Stromal cell of bone marrow (primary cell): ENCODE measurements at regions not wholly inside any gene's neighbourhood (a gene's known extent, or its start where the extent isn't known, plus 50 kb on each side); places are given as distances from the start of the nearest gene placed in this dataset.

Source experiments
- DNase-seq: peaks from one replicate; pipeline ENCODE4 v3.0.0-alpha.2; 2012; ENCODE audit warnings: low read depth

DNA sequence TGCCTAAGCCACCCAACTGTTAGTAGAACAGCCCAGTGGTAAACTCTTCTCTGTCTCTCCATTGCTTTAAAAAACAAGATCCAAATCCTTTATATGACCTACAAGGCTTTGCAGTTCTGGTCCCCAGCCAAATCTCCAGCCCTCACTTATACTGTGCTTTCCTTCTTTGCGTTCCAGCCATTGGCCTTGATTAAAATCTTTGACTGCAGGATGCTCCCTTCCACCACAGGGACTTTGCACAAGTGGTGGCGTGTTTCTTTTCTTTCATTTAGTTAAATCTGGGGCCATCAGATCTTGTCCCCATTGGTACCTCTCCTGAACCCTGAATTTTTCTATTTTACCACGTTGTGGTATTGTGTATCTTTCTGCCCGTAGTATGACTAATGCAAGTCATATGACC, 183.7 kb downstream of the VRK1 start:
- DNase-seq = no peak

DNA sequence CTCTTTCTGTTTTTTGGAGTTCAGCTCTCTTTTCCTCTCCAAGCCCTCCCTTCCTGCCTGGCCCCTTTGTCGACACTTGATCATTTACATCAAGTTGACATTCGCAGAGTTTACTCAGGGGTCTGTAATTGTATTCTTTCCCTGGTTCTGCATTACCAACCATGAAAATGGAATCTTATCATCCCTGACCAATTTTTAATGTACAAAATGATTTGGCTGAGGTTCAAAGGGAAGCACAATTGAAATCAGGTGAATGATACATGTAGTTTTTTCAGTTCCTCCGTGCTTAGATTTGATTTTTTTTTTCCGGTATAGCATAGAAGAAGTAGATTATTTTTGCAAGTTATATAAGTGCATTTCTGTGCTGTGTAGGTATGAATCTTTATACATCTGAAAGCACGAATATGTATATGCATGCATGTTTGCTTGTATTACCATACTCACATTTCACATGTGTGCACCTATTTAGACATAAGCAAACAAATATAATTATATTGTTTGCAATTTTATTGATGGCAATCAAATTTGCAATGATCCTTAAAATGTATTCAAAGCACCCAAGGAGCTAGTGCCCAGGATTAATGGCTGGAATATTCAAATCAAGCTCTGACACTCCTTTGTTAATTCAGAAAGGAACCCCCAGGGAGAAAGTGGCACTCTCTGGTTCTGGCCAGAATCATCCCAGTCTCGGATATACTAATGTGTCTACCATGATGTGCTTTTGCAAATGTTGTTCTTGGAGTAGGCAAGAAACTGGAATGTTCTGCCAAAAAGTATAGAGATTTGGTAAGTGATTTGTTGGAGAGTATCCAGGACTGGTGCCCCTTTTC, 189.3 kb downstream of the VRK1 start:
- DNase-seq = no peak

DNA sequence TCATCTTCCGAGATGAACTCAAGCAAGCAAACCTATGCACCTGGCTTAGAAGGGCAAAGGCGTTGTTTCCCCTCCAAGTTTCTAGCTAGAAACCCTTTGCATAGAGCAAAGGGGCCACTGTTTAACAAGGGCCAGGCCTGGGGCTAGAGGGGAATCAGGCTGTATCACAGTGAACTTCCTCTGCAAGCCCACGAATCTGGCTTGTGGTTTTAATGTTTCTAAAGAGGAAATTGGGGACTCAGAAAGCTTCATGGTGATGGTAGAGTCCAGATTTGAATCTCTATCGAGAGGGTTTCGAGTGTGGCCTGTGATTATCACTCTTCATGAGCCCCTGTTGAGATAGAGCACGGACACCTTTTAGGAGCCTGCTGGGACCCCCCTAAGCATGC, 189.9 kb downstream of the VRK1 start:
- DNase-seq = no peak

DNA sequence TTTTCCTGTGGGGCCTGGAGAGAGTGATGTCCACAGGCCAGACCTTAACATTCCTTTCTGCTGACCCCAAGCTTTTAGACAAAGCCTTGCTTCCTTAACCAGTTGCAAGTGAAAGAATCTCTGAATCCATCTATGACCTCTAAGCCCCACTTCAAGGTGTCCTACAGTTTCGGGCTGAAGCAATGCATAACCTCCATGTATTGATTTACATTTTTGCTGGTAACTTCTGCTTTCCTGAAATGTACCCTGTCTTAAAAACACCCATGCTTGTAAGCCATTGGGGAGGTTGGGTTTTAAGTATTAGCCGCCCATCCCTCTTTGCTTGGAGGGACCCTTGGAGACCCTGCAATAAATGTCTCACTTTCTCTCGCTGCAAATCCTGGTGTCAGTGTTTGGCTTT, 190.6 kb downstream of the VRK1 start:
- DNase-seq = no peak

DNA sequence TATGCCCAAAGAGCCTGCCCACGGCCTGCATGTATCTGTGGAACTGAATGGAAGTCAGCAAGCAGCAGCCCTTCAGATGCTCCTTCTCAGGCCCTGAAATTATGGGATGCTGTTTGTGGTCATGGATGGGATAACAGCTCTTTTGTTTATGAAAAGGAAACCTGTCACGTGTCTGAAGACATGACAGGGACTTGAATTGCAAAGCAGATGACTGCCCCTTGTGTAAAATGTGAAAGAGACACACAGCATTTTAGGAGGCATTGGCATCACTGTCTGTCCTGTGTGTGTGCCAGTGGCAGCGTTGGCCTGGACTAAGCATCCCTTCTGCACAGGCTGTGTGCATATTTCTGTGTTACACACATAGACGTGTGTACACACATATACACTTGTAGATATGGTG, 192.1 kb downstream of the VRK1 start:
- no peak for DNase-seq

DNA sequence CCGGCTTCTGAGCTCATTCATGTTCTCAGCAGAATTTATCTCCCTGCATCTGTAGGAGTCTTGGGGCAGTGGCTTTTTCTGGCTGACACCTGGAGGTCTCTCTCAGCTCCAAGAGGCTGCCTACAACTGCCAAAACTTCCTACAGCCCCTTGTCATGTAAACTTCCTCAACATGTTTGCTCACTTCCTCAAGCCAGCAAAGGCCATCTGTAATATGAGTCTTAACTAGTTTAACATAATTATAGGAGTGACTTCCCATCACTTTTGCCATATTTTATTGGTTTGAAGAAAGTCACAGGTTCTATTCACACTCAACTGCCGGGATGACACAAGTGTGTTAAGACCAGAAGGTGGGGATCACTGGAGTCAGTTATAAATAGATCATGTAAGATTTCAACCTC, 194.0 kb downstream of the VRK1 start:
- DNase-seq = no peak

DNA sequence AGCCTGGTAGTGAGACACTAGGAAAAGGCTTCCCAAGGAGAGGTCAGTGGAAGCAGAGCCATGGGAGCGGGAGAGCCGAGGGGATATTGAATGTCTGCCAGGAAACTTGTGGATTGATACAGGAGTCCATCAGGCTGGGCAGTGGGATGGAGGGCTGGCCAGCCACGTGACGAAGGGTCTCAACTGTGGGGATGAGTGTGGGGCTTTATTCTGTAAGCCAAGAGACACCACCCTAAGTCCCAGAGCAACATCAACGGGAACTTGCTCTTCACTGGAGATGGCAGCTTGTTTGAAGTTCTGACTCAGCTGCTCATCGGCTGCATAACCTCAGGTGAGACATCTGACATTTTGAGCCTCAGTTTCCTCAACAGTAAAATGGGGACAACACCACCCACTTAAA, 197.8 kb downstream of the VRK1 start:
- DNase-seq = no peak

DNA sequence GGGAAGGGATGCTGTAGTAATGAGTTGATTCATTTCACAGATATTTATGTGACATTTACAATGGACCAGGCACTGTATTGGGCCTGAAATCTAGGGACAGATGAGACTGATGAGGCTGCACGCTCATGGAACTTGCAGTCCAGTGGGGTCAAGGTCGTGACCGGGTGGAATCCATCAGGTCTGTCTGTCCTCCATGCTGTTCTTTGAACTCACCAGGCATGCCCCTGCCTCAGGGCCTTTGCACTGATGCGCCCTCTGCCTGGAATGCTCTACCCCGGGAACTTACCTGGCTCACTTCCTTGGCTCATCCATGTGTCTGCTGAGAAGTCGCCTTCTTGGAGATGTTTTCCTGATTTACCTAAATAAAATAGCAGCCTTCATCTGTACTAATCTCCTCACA, 200.1 kb downstream of the VRK1 start:
- no peak for DNase-seq

DNA sequence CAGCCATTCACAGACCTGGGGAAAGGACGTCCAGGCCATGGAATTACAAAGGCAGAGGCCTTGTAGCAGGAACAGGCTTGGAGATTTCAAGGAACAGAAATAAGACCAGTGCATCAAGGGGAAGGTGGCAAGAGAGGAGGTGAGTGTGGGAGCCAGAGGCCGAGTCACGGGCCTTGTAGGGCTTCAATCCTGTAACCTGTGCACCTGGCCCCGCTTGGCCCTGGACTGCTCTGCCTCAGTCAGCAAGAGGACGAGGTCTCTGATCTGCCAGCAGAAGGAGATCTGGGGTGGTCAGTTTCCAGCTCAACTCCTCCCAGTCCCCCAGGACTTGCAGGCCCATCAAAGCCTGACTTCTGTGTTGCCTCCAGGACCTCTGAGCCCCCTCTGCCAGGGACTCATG, 200.8 kb downstream of the VRK1 start:
- no peak for DNase-seq

DNA sequence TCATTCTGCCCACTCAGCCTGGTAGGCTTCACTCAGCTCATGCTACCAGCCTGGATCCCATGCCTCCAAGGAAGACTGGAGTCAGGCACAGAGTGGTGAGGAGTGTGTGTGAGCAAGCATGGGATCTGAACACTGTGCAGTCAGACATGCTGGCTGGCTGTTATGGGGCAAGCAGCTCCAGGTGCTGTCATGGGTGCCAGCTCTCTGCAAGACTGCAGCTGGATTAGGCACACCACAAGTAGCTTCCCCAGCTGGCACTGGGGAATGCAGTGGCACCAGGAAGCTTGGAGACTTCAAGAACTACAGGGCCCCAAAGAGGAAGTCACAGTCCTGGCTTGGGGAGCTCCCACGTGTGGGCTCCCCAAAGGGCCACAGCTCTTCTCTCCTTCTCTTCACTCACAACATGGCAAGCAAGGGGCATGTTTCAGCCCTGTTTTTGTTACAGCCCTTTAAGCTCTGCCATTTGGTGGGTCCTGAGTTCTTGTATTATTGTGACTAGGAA, 202.5 kb downstream of the VRK1 start:
- DNase-seq = no peak

DNA sequence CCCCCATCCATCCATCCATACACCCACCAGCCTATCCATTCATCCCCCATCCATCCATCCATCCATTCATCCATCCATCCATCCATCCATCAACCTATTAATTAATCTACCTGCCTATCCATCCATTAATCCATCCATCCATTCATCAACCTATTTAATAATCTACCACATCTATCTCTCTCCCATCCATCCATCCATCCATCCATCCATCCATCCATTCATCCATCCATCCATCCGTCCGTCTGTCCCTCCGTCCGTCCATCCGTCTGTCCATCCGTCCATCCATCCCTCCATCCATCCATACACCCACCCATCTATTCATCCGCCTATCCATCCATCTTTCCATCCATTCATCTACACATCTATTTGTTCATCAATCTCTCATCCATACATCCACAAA, 205.3 kb downstream of the VRK1 start:
- no peak for DNase-seq

DNA sequence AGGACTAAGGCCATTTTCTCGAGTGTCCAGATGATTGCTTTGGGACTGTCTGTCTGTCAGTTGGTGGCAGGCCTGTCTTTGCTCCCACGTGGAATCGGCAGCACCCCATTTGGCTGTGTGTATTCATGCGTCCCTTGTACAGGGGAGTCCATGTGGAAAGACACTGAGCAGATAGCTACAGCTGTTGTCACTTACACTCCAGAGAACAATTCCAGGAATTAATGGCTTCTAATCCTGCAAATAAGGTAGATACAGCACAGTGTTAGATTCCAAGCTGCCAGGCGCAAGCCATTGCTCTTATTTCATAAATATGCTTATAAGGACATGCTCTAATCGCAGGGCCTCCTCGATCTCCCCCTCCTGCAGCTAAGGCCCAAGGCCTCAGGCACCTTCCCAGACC, 208.8 kb downstream of the VRK1 start:
- DNase-seq = no peak

DNA sequence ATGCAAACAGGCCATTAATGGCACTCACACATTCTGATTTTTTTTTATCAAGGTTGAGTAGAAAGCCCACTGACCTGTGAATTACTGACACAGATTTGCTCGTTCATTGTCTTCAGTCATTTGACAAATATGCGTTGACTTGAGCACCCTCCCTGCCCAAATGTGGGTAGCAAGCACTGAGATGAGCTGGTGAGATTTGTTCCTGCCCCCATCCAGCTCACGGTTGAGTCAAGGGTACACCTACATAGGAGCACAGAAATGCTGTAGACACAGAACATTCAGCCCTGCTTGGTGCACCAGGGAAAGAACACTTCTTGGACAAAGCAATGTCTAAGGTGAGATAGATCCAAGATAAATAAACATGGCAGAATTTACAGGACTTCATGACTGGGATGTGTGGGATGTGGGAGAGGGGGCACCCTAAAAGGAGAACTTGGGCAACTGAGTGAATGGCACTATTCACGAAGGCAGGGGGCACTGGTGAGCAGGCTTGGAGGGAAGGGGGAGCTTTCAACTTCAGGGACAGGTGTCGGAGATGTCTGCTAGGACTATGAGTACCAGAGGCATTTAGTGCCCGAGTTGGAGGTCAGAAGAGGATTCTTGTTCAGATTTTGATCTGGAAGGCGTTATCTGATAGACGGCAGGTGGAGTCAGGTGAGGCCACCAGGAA, 213.4 kb downstream of the VRK1 start:
- no peak for DNase-seq

DNA sequence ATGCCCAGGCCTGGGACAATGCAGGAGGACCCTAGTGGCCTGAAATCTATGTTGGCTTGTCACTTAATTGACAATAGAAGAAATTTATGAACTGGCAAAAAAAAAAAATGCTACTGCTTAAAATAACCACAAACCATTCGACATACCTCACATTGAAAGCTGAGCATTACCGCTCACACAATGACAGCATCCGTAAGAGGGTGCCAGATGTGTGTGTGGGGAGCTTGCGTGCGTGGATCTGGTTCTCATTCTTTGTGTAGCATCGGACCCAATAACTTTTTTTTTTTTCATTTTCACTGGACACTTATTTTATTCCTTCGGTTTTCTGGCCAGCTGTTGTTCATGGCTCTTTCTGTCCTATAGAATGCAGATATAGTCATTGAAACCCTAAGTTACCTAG, 216.7 kb downstream of the VRK1 start:
- no peak for DNase-seq

DNA sequence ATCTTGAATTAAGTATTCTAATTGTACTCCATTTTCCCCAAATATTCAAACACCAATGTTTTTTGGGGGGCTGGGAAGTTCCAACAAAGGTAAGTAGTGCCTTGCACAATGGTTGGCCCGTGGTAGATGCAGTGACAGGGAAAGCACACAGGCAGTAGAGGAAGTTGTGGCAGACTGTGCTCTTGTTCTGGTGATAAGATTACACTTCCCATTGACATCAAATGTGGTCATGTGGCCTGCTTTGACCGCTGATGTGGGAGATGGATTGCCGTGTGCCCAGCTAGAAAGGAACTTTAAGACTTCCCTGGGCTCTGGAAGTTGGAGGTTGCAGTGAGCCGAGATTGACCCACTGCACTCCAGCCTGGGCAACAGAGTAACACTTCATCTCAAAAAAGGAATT, 223.8 kb downstream of the VRK1 start:
- no peak for DNase-seq

DNA sequence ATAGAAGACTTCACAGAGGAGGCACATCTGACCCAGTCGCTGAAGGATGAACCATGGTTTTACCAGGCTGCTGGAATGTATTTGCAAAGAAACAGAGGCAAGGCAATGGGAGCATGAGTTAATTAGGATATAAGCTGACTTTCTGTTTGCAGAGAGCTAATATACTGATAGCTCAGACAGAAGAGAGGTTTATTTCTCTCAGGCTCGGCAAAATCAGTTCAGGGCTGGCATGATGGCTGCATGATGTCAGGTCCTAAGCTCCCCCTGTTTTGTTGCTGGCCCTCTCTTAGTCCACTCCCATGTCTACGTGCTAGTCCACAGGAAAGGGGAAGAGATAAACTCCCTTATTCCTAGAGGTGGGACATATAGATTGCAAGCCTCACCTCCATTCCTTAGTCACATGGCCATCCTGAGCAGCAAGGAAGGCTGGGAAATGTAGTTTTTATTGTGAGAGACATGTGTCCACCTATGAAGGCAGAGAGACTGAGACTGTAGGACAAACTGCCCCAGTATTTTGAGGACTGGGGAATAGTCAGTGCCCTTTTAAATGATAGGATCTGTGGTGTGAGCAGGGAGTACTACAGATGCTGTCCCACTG, 224.5 kb downstream of the VRK1 start:
- DNase-seq = no peak

DNA sequence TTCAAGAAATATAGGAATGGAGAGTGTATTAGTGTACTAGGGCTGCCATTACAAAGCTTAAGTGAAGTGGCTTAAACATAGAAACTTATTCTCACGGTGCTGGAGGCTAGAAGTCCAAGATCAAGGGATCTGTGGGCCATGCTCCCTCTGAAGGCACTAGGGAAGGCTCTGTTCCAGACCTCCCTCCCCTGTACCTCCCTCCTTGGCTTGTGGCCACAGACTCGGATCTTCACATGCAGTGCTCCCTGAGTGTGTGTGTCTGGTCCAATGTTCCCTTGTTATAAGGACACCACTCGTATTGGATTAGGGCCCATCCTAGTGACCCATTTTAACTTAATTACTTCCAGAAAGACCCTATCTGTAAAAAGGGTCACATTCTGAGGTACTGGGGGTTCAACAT, 225.6 kb downstream of the VRK1 start:
- no peak for DNase-seq

DNA sequence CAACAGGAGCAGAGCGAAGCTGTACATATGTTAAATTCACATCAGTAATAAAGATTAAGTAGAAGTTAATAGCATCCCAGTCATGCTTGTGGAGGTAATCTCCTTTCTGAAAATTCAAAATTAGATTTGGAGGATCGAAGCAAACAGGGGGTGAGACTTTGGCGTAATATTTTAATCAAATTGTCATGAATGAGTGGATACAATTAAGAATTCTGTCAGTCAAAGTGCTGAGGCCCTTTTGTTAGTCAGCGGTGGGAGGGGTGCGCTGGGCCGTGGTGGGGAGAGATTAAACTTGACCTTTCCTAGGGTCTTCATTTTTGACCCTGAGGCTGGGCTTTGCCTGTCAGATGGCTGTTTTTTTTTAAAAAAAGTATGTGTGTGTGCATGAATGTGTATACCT, 226.7 kb downstream of the VRK1 start:
- DNase-seq = no peak

DNA sequence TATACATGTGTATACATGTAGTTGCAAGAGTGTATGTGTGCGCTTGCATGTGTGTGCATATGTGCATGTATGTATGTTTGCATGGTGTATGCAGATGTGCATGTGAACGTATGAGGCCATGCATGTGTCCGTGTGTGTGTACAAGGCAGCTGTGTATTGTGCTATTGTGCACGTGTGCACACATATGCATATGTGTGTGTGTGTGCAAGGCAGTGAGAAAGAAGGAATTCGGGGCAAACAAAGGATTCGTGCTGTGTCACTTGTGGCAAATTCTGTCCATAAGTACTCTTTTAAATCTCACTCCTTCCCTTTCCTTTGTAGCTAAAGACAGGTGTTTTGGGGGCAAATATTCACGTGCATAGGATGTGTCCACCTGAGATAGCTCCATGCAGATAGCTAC, 227.1 kb downstream of the VRK1 start:
- DNase-seq = no peak

DNA sequence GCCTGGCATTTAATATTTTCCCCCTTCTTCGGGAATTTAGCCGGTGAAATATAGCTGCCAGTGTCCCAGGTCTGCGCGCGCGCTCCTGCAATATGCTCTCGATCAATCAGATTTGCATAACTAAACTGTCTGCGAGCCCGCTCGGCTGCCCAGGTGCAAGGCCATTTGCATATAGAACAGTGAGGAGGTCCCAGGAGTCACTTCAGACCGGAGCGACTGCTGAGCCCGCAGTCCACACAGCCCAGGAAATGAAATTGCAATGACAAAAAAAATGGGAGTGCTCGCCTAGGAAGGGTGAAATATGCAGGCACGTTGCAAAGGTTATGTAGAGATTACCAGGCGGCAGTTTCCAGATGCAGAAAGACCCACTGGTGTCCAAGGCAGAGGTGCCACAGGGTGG, 228.5 kb downstream of the VRK1 start:
- no peak for DNase-seq

DNA sequence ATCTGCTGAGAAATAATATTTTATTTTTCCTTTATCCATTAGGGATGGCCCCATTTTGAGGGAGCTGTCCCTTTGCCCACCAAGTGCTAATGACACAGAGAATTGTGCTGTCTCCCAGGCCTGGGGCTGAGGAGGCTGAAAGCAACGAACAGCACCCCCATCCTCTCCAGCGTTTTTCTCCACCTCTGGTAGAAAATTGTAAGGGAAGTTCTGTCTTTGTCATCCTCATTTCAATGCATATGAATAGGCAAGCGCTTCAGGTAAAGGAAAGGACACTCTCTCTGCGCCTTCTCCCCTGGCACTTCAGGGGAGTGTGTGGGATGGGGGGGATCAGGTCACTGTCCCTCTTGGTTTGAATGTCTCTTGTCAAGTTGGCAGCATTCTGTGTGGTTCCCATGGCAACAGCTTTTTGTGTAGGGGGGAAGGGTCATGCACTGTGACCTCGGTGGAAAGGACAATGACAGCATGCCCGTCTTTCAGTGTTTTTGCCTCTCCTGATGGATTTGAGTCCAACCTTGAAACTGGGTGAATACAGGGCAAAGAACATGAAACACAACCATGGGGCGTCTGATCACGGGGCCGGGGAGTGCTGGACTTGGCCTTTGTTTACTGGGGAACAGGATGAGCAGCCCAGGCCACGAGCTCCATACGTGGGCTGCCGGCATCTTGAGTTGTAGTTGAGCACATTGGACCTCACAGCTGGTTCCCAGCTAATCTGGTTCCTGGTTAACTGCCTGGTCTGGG, 230.2 kb downstream of the VRK1 start:
- DNase-seq = no peak

DNA sequence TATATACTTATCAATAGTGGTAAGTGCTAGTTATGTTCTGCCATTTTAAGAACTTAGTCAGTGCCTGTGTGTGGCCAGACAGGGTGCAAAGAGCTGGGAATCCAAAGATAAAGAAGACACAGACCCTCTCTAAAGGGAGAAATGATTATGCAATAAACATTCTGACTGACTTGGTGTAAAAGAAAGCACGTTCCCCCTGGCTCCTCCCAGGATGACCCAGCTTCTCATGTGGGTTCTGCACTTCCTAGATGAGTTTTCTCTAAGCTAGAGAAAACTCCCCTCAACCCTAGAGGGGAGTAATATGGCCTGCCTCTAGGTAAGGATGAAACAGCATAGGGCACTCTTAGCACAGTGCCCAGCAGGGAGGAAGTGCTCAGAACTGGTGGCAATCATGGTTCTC, 231.2 kb downstream of the VRK1 start:
- DNase-seq = no peak

DNA sequence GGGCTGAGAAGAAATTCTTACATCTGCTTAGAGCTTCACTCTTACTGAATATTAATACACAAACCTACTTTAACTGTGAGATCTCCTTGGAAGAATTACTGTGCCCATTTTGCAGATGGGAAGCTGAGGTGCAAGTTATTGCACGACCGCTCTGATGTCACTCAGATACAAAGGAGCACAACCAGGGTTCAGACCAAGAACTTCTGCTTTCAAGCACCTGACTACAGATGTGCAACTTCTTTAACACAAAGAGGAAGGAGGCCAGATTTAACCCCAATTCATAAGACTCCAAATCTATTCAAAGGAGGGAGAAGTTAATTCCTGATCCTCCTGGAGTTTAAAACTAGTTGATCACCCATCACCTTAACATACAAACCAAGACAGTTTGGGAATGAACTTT, 232.6 kb downstream of the VRK1 start:
- DNase-seq = no peak
